DMS114 treated with DMSO at 0.1 percent for 48 hours (cell line): ENCODE measurements at regions not wholly inside any gene's neighbourhood (a gene's known extent, or its start where the extent isn't known, plus 50 kb on each side); places are given as distances from the start of the nearest gene placed in this dataset.

Experiments used
- DNase-seq: peaks from one replicate; lab custom pipeline; 2025; ENCODE audit not compliant: unreplicated experiment; lab: John Stamatoyannopoulos, UW

GRCh38 chr16:73177729-73178295, 129.9 kb upstream of the ZFHX3 start:
- no peak for DNase-seq

- no peak for DNase-seq
Observed at GRCh38 chr16:73176577-73177013, 128.7 kb upstream of the ZFHX3 start.

- no peak for DNase-seq
Observed at GRCh38 chr16:73172973-73173709, 125.2 kb upstream of the ZFHX3 start.

GRCh38 chr16:73172241-73172972, 124.5 kb upstream of the ZFHX3 start:
- no peak for DNase-seq

GRCh38 chr16:73171901-73172240, 123.9 kb upstream of the ZFHX3 start:
- no peak for DNase-seq

GRCh38 chr16:73171380-73171779, 123.5 kb upstream of the ZFHX3 start:
- no peak for DNase-seq

GRCh38 chr16:73170612-73171038, 122.7 kb upstream of the ZFHX3 start:
- no peak for DNase-seq

GRCh38 chr16:73166947-73167550, 119.1 kb upstream of the ZFHX3 start:
- no peak for DNase-seq

GRCh38 chr16:73166441-73166851, 118.5 kb upstream of the ZFHX3 start:
- DNase-seq, result no peak

GRCh38 chr16:73163238-73163815, 115.4 kb upstream of the ZFHX3 start:
- no peak for DNase-seq

GRCh38 chr16:73161977-73162376, 114.0 kb upstream of the ZFHX3 start:
- DNase-seq, result no peak

GRCh38 chr16:73159296-73159695, 111.4 kb upstream of the ZFHX3 start:
- DNase-seq, result no peak

- DNase-seq, result no peak
Observed at GRCh38 chr16:73157861-73158260, 109.9 kb upstream of the ZFHX3 start.

GRCh38 chr16:73154063-73154870, 106.3 kb upstream of the ZFHX3 start:
- DNase-seq, result no peak

GRCh38 chr16:73152386-73153125, 104.6 kb upstream of the ZFHX3 start:
- no peak for DNase-seq

GRCh38 chr16:73151941-73152340, 104.0 kb upstream of the ZFHX3 start:
- DNase-seq, result no peak

- no peak for DNase-seq
Observed at GRCh38 chr16:73151225-73151624, 103.3 kb upstream of the ZFHX3 start.

GRCh38 chr16:73150786-73151185, 102.9 kb upstream of the ZFHX3 start:
- no peak for DNase-seq

- DNase-seq, result no peak
Observed at GRCh38 chr16:73149334-73149733, 101.4 kb upstream of the ZFHX3 start.

- no peak for DNase-seq
Observed at GRCh38 chr16:73147958-73148357, 100.0 kb upstream of the ZFHX3 start.
